ENCODE measurements at regions not wholly inside any gene's neighbourhood (a gene's known extent, or its start where the extent isn't known, plus 50 kb on each side); places are given as distances from the start of the nearest gene placed in this dataset.
"Not testable (repeated sequence)": the region's sequence is repeated elsewhere in the genome, so short reads cannot be mapped to it uniquely, and the experiment has no call there.

DNA sequence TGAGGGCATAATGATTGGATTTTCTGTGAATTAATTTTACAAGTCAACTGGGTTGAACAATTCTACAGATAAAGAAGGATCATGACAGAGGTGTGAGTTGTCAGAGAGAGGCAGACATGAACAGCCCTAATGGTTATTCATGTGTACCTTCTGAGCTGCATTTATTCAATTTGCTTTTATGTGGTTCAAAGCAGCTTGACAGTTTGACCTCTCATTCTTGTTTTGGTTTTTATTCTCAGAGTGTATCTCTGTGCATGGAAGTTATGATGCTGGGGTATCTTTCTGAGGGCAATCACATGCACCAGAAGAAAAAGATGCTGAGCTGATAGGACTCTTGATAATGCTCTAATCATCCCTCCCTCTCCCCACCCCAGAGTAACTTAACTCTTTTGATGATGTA, 169.3 kb upstream of the NPY2R start:
- Histone ChIP-seq H3K27ac (no peak overlapping the region), H3K4me3 (no peak overlapping the region), H3K9me3 (no peaks in the 10 kb centered on the region), H3K27me3 (no peaks in the 10 kb centered on the region), H3K36me3 (no peaks in the 10 kb centered on the region), H3K4me1 (no peaks in the 10 kb centered on the region)
- in situ Hi-C loops (cut with MboI; ENCODE audit: low sequenced_read_pairs in 4 of 4) (no loop called here), intact Hi-C loops (cut with DNase I; ENCODE audit: low total_unique reads) (no loop called here)
- no peak for TF ChIP-seq POLR2A (IDR thresholded peaks at IDR 0.05)
- TF ChIP-seq, protein P1, sequence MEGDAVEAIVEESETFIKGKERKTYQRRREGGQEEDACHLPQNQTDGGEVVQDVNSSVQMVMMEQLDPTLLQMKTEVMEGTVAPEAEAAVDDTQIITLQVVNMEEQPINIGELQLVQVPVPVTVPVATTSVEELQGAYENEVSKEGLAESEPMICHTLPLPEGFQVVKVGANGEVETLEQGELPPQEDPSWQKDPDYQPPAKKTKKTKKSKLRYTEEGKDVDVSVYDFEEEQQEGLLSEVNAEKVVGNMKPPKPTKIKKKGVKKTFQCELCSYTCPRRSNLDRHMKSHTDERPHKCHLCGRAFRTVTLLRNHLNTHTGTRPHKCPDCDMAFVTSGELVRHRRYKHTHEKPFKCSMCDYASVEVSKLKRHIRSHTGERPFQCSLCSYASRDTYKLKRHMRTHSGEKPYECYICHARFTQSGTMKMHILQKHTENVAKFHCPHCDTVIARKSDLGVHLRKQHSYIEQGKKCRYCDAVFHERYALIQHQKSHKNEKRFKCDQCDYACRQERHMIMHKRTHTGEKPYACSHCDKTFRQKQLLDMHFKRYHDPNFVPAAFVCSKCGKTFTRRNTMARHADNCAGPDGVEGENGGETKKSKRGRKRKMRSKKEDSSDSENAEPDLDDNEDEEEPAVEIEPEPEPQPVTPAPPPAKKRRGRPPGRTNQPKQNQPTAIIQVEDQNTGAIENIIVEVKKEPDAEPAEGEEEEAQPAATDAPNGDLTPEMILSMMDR (IDR thresholded peaks at IDR 0.05 in 4 of 5, conservative IDR thresholded peaks at IDR 0.05 in 1 of 5) = no peak
- ATAC-seq = no peak
- DNase-seq = no peak

DNA sequence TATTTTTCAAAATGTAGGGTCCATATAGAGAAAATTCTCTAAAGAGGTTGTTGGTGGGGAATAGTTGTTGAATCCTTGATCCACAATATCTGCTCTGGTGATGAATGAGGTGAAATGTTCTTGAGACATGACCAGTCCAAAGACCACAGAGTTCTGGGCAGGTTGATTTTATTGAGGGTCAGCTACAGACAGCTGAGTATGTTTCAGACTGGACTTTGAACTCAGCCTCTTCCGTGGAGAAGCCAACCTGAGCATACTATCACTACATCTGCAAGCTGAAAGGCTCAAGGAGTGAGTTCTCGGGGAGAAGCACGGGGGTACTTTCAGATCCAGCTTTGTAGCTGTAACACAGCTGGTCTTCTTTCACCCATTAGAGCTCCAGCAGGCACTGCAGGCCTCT, 168.4 kb upstream of the NPY2R start:
- no peaks in the 10 kb centered on the region for H3K27me3 ChIP-seq
- no peak for DNase-seq

DNA sequence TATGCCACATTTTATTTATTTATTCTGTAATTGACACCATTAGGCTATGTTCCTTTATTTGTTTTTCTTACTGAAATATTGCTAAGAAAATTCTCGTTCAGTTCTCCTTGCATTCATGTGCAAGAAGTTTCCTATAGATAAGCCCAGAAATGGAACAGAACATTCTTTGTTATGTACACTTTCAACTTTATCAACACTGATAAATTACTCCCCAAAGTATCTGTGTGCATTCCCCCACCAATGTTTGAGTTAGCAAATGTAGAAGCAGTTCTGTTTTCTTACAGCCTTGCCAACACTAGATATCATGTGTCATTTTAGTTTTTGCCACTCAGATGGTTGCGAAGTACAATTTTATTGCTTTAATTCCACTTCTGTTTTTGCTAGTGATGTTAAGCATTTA, 166.4 kb upstream of the NPY2R start:
- H3K36me3 ChIP-seq = no peaks in the 10 kb centered on the region
- ATAC-seq (no peak), DNase-seq (no peak)
- in situ Hi-C loops (cut with MboI; ENCODE audit: low sequenced_read_pairs in 4 of 4) = no loop called here
- intact Hi-C loops (cut with DNase I; ENCODE audit: low total_unique reads) = no loop called here
- TF ChIP-seq POLR2A (IDR thresholded peaks at IDR 0.05) = no peak
- TF ChIP-seq, protein P1 (IDR thresholded peaks at IDR 0.05 in 4 of 5, conservative IDR thresholded peaks at IDR 0.05 in 1 of 5) = no peak
- H3K27ac ChIP-seq = no peak overlapping the region
- no peaks in the 10 kb centered on the region for H3K9me3 ChIP-seq
- H3K27me3 ChIP-seq = no peaks in the 10 kb centered on the region
- no peak overlapping the region for H3K4me3 ChIP-seq
- no peaks in the 10 kb centered on the region for H3K4me1 ChIP-seq

More for the DNA sequence above, 168.4 kb upstream of the NPY2R start:
- Histone ChIP-seq H3K36me3 (no peaks in the 10 kb centered on the region), H3K4me3 (no peak overlapping the region), H3K9me3 (no peaks in the 10 kb centered on the region), H3K4me1 (no peaks in the 10 kb centered on the region), H3K27ac (no peak overlapping the region)
- in situ Hi-C loops (cut with MboI; ENCODE audit: low sequenced_read_pairs in 4 of 4) = no loop called here
- ATAC-seq = no peak
- intact Hi-C loops (cut with DNase I; ENCODE audit: low total_unique reads) = no loop called here
- TF ChIP-seq POLR2A (IDR thresholded peaks at IDR 0.05) = no peak
- TF ChIP-seq, protein P1 (IDR thresholded peaks at IDR 0.05 in 4 of 5, conservative IDR thresholded peaks at IDR 0.05 in 1 of 5) = no peak

DNA sequence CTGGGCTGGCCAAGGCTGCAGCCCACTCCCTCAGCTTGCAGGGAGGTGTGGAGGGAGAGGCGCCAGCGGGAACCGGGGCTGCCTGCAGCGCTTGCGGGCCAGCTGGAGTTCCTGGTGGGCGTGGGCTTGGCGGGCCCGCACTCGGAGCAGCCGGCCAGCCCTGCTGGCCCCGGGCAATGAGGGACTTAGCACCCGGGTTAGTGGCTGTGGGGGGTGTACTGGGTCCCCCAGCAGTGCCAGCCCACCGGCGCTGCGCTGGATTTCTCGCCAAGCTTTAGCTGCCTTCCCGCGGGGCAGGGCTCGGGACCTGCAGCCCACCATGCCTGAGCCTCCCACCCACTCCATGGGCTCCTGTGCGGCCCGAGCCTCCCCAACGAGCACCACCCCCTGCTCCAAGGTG, 164.2 kb upstream of the NPY2R start:
- H3K4me1 ChIP-seq; H3K4me3 ChIP-seq; H3K9me3 ChIP-seq; in situ Hi-C loops (cut with MboI; ENCODE audit: low sequenced_read_pairs in 4 of 4); H3K27me3 ChIP-seq; DNase-seq; H3K27ac ChIP-seq; H3K36me3 ChIP-seq; ATAC-seq; intact Hi-C loops (cut with DNase I; ENCODE audit: low total_unique reads): not testable (repeated sequence)

DNA sequence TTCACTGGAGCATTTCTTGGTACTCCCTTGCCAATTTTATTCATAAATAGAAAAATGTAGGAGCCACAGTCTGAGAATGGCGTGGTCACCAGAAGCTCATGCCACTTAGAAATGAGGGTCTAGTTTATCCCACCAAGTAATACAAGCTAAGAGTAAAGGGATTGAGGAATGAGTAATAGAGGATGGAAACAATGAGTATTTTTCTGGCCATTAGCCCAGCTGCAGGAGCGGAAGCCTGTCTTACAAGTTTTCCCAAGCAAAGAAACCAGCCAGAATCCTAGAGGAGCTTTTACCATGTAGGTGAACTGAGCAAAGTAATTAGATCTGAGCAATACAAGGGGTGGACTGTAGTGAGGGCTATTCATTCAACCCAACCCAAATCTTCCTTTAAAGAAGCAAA, 160.7 kb upstream of the NPY2R start:
- Histone ChIP-seq H3K4me3 (no peak overlapping the region), H3K27me3 (no peaks in the 10 kb centered on the region), H3K4me1 (no peaks in the 10 kb centered on the region), H3K27ac (no peak overlapping the region), H3K9me3 (no peaks in the 10 kb centered on the region), H3K36me3 (no peaks in the 10 kb centered on the region)
- DNase-seq (no peak), ATAC-seq (no peak)
- TF ChIP-seq POLR2A (IDR thresholded peaks at IDR 0.05) = no peak
- TF ChIP-seq, protein P1 (IDR thresholded peaks at IDR 0.05 in 4 of 5, conservative IDR thresholded peaks at IDR 0.05 in 1 of 5) = no peak
- intact Hi-C loops (cut with DNase I; ENCODE audit: low total_unique reads) = no loop called here
- in situ Hi-C loops (cut with MboI; ENCODE audit: low sequenced_read_pairs in 4 of 4) = no loop called here

DNA sequence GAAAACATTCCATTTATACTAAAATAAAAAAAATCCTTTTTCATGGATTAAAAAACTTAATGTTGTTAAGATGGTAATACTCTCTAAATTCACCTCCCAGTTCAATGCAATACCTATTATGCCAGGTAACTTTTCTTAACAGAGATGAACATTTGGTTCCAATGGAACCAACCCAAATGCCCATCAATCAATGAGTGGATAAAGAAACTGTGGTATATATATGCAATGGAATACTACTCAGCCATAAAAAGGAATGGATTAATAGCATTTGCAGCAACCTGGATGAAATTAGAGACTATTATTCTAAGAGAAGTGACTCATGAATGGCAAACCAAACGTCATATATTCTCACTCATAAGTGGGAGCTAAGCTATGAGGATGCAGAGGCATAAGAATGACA, 154.4 kb upstream of the NPY2R start:
- H3K27me3 ChIP-seq; H3K36me3 ChIP-seq; ATAC-seq; intact Hi-C loops (cut with DNase I; ENCODE audit: low total_unique reads); H3K4me3 ChIP-seq; DNase-seq; H3K27ac ChIP-seq; in situ Hi-C loops (cut with MboI; ENCODE audit: low sequenced_read_pairs in 4 of 4); H3K4me1 ChIP-seq; H3K9me3 ChIP-seq: not testable (repeated sequence)

All from gastrocnemius medialis (tissue), 4 donors.